Endothelial cell (in vitro differentiated cells): ENCODE measurements at regions not wholly inside any gene's neighbourhood (a gene's known extent, or its start where the extent isn't known, plus 50 kb on each side); places are given as distances from the start of the nearest gene placed in this dataset.

Source experiments
- DNase-seq: peaks from one replicate; pipeline ENCODE4 v3.0.0; 2021; ENCODE audit warnings: low spot score
- H3K27ac Mint-ChIP-seq: one replicate; pipeline ENCODE4 v1.8.0; 2021; ENCODE audit warnings: mixed read lengths, inconsistent platforms; ENCODE audit not compliant: unreplicated experiment
- H3K27me3 Mint-ChIP-seq: one replicate; pipeline ENCODE4 v1.8.0; 2021; ENCODE audit warnings: mild to moderate bottlenecking, moderate library complexity, mixed read lengths, inconsistent platforms; ENCODE audit not compliant: unreplicated experiment
- H3K36me3 Mint-ChIP-seq: one replicate; pipeline ENCODE4 v1.8.0; 2021; ENCODE audit warnings: mild to moderate bottlenecking, low read depth, mixed read lengths, inconsistent platforms; ENCODE audit not compliant: unreplicated experiment
- H3K4me1 Mint-ChIP-seq: one replicate; pipeline ENCODE4 v1.8.0; 2021; ENCODE audit warnings: mild to moderate bottlenecking, mixed read lengths, inconsistent platforms; ENCODE audit not compliant: unreplicated experiment
- H3K4me3 Mint-ChIP-seq: one replicate; pipeline ENCODE4 v1.8.0; 2021; ENCODE audit warnings: mild to moderate bottlenecking, mixed read lengths, inconsistent platforms; ENCODE audit not compliant: unreplicated experiment
- H3K9me3 Mint-ChIP-seq: one replicate; pipeline ENCODE4 v1.8.0; 2021; ENCODE audit warnings: mixed read lengths, inconsistent platforms; ENCODE audit not compliant: unreplicated experiment
- TF ChIP-seq, protein P1 (sequence below): fragments of 200-600 bp; sonication (generic); IDR thresholded peaks from one replicate; pipeline ENCODE4 v1.5.0; 2021; ENCODE audit warnings: antibody characterized with exemption; ENCODE audit not compliant: unreplicated experiment

DNA sequence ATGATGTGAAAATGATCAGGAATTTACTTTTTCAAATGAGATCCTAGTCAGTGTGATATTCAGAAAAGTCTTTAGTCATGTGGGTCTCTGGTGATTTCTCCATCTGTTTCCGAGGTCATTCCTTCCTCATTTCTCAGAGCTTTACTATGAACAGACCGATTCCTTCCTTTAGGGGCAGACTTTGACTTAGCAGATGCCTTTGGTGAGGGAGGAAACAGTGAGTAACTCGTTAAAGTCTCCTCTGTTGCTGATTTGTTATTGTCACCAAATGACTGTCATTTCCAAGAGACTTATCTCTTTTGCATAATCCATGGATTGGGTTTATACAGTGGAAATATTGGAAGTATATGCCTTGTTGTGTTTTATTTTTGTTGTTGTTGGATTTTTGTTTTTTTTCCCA is 76.2 kb upstream of the CD99 start:
- peaks cover 4% of the 10 kb centered on the region for H3K36me3 Mint-ChIP-seq
- no peak overlapping the region for H3K4me3 Mint-ChIP-seq
- no peaks in the 10 kb centered on the region for H3K9me3 Mint-ChIP-seq
- TF ChIP-seq, protein P1, sequence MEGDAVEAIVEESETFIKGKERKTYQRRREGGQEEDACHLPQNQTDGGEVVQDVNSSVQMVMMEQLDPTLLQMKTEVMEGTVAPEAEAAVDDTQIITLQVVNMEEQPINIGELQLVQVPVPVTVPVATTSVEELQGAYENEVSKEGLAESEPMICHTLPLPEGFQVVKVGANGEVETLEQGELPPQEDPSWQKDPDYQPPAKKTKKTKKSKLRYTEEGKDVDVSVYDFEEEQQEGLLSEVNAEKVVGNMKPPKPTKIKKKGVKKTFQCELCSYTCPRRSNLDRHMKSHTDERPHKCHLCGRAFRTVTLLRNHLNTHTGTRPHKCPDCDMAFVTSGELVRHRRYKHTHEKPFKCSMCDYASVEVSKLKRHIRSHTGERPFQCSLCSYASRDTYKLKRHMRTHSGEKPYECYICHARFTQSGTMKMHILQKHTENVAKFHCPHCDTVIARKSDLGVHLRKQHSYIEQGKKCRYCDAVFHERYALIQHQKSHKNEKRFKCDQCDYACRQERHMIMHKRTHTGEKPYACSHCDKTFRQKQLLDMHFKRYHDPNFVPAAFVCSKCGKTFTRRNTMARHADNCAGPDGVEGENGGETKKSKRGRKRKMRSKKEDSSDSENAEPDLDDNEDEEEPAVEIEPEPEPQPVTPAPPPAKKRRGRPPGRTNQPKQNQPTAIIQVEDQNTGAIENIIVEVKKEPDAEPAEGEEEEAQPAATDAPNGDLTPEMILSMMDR = no peak
- H3K27me3 Mint-ChIP-seq = peaks cover 2% of the 10 kb centered on the region
- H3K27ac Mint-ChIP-seq = peak overlapping the region; percentile 34
- no peak for DNase-seq
- H3K4me1 Mint-ChIP-seq = peaks cover 15% of the 10 kb centered on the region

DNA sequence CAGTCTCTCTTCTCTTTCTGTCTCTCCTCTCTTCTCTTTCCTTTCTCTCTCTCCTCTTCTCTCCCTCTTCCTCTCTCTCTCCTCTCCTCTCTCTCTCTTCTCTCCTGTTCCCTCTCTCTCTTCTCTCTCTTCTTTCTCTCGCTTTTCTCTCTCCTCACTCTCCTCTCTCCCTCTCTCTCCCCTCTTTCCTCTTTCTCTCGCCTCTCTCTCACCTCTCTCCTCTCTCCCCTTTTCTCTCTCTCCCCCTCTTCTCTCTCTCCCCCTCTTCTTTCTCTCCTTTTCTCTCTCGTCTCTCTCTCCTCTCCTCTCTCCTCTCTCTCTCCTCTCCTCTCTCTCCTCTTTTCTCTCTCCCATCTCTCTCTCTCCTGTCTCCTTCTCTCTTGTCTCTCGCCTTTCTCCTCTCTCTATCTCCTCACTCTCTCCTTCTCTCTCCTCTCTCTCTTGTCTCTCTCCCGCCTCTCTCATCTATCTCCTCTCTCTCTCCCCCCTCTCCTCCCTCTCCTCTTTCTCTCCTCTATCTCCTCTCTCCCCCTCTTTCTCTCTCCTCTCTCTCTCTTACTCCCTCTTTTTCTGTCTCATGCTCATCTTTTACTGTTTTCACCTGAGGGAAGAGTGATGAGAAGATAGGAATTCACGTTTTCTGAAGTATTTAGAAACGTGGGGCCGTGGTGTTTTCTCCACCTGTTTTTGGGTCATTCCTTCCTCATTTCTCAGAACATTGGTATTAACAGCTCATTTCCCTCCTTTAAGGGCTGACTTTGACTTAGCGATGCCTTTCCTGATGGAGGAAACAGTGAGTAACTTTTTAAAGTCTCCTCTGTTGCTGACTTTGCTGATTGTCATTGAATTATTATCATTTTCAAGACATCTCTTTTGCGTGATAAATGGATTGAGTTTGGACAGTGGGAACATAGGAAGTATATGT is 80.6 kb upstream of the CD99 start:
- peaks cover 10% of the 10 kb centered on the region for H3K27me3 Mint-ChIP-seq
- no peak for DNase-seq
- TF ChIP-seq, protein P1 = no peak
- H3K27ac Mint-ChIP-seq = no peak overlapping the region
- H3K4me1 Mint-ChIP-seq = peaks cover 22% of the 10 kb centered on the region
- H3K9me3 Mint-ChIP-seq = peaks cover 8% of the 10 kb centered on the region
- peak overlapping the region; percentile 92 for H3K4me3 Mint-ChIP-seq
- peaks cover 9% of the 10 kb centered on the region for H3K36me3 Mint-ChIP-seq

DNA sequence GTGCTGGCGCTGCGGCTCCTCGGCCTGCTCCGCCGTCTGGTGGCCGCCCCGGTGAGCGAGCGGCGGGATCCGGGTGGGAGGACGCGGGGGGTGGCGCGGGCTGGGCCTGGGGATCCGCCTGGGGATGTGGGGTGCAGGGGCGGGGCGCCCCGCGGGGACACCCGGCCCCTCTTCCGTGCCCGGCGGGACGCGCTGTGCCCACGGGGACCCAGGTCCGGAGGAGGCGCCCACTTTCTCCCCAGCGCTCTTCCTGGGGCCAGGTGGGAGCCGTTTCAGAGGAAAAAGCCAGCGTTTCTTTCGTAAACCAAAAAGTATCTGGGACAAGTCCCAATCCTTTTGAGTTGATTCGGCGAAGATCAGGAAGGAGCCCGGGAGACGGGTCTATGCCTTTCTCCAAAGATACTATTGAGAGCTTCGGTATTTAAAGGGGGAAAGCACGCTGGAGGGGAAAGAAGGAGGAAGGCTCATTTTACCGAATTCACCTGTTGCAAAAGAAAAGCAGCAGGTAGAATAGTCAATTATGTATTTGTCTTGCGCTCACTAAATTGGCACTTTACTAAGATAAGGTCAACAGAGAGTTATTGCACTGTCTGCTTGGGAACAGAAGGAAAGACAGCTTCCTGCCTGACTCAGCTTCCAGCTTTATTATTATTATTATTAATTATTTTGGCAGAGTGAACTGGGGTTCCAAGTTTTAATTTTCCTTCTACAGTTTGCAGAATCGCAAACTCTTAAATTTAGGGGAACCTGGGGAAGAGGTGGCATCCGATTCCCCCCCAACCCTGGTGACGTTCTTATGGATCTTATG is 81.5 kb upstream of the CD99 start:
- Mint-ChIP-seq H3K36me3 (peaks cover 9% of the 10 kb centered on the region), H3K27ac (no peak overlapping the region), H3K4me1 (peaks cover 18% of the 10 kb centered on the region), H3K4me3 (peak overlapping the region; percentile 92), H3K9me3 (peaks cover 8% of the 10 kb centered on the region), H3K27me3 (peaks cover 11% of the 10 kb centered on the region)
- no peak for DNase-seq
- TF ChIP-seq, protein P1 = no peak

DNA sequence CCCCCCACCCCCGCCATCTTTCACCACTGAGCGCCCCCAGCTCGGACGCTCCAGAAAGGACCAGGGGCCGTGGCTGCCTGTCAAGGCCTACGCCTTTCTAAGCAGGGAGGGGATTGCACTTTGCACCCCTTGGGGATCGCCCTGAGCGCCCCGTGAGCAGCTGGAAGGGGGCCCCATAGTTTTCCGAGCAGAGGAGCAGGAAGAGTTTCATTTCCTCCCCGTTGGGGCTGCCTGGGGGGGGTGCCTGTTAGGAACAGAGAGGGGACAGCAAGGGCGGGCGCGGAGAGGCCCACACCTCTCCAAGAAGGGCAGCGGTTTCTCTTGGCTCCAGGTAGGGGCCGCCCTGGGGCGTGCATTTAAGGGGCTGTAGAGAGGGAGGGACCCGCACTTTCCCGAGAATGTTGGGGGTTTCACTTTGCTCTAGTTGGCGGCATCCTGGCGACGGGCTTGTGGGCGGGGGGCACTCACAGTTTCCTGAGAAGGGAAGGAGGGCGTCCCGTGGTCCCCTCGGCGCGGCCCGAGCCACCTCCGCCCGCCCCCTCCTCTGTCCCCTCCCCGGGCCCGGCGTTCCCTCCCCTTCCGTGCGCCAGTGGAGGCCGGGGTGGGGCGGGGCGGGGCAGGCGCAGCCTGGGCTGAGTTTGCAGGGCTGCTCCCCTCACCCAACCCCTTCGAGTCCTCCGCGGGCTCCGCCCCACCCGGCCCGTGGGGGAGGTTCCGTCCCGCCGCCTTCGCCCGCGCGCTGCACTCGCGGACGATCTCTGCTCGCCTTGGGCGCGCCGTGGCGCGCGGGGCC is 82.3 kb upstream of the CD99 start:
- Mint-ChIP-seq H3K4me3 (peak overlapping the region; percentile 93), H3K27me3 (peaks cover 11% of the 10 kb centered on the region), H3K27ac (peak overlapping the region; percentile 18), H3K36me3 (peaks cover 13% of the 10 kb centered on the region), H3K4me1 (peaks cover 16% of the 10 kb centered on the region), H3K9me3 (peaks cover 8% of the 10 kb centered on the region)
- TF ChIP-seq, protein P1 = no peak
- DNase-seq = peak; percentile 72
